Stimulated activated naive B cell treated with anti-CD40 and anti-IgM and Interleukin-4, amounts not matched to agents 10 μg/mL and 1 μg/mL and 100 μg/mL, for 72 hours (primary cell): ENCODE measurements at regions not wholly inside any gene's neighbourhood (a gene's known extent, or its start where the extent isn't known, plus 50 kb on each side); places are given as distances from the start of the nearest gene placed in this dataset.

Source experiments
- ATAC-seq, 2 donors: fragments of 150-1000 bp; cut with Tn5 transposase; replicated peaks; 2 replicates each; pipeline ENCODE4 v1.10.0; 2021; ENCODE audit warnings: moderate library complexity in 1 of 2
- DNase-seq: peaks from one replicate; pipeline ENCODE4 v3.0.0; 2021
- H3K27ac Mint-ChIP-seq: one replicate; pipeline ENCODE4 v1.8.0; 2022; ENCODE audit warnings: mild to moderate bottlenecking, mixed read lengths
- H3K27me3 Mint-ChIP-seq, 2 donors: one replicate each; pipeline ENCODE4 v1.8.0; 2022; ENCODE audit warnings: mixed read lengths in 2 of 2
- H3K36me3 Mint-ChIP-seq, 2 donors: one replicate each; pipeline ENCODE4 v1.8.0; 2022; ENCODE audit warnings: mixed read lengths in 2 of 2, mild to moderate bottlenecking in 1 of 2
- H3K4me1 Mint-ChIP-seq, 2 donors: one replicate each; pipeline ENCODE4 v1.8.0; 2022; ENCODE audit warnings: mixed read lengths in 2 of 2, mild to moderate bottlenecking in 1 of 2
- H3K4me3 Mint-ChIP-seq, 2 donors: one replicate each; pipeline ENCODE4 v1.8.0; 2022; ENCODE audit warnings: mild to moderate bottlenecking in 2 of 2, mixed read lengths in 2 of 2, moderate library complexity in 1 of 2
- H3K9me3 Mint-ChIP-seq, 2 donors: one replicate each; pipeline ENCODE4 v1.8.0; 2022; ENCODE audit warnings: mixed read lengths in 2 of 2, mild to moderate bottlenecking in 1 of 2

GRCh38 chr5:4185127-4185526 lies 589.5 kb downstream of the IRX1 start:
- Mint-ChIP-seq H3K27me3 (no peaks in the 10 kb centered on the region), H3K27ac (no peak overlapping the region), H3K4me1 (no peaks in the 10 kb centered on the region), H3K9me3 (peaks cover 6 to 14% of the 10 kb centered on the region in 2 donors), H3K36me3 (no peaks in the 10 kb centered on the region), H3K4me3 (no peak overlapping the region)
- no peak for DNase-seq
- no peak for ATAC-seq

GRCh38 chr5:4188704-4189103 lies 593.1 kb downstream of the IRX1 start:
- Mint-ChIP-seq H3K27ac (no peak overlapping the region), H3K27me3 (no peaks in the 10 kb centered on the region), H3K9me3 (peaks cover 8 to 12% of the 10 kb centered on the region in 2 donors), H3K36me3 (no peaks in the 10 kb centered on the region), H3K4me1 (no peaks in the 10 kb centered on the region), H3K4me3 (no peak overlapping the region)
- ATAC-seq = no peak
- DNase-seq = no peak

GRCh38 chr5:4189317-4189716 lies 593.7 kb downstream of the IRX1 start:
- Mint-ChIP-seq H3K36me3 (no peaks in the 10 kb centered on the region), H3K9me3 (peaks cover 3 to 6% of the 10 kb centered on the region in 2 donors), H3K27ac (no peak overlapping the region), H3K4me1 (no peaks in the 10 kb centered on the region), H3K4me3 (no peak overlapping the region), H3K27me3 (no peaks in the 10 kb centered on the region)
- no peak for DNase-seq
- no peak for ATAC-seq

- no peak for ATAC-seq
- Mint-ChIP-seq H3K4me1 (no peaks in the 10 kb centered on the region), H3K27me3 (no peaks in the 10 kb centered on the region), H3K9me3 (peaks cover 0 to 3% of the 10 kb centered on the region in 2 donors), H3K36me3 (no peaks in the 10 kb centered on the region), H3K27ac (no peak overlapping the region), H3K4me3 (no peak overlapping the region)
- DNase-seq = no peak
These were observed 595.4 kb downstream of the IRX1 start for GRCh38 chr5:4191041-4191440.

DNA sequence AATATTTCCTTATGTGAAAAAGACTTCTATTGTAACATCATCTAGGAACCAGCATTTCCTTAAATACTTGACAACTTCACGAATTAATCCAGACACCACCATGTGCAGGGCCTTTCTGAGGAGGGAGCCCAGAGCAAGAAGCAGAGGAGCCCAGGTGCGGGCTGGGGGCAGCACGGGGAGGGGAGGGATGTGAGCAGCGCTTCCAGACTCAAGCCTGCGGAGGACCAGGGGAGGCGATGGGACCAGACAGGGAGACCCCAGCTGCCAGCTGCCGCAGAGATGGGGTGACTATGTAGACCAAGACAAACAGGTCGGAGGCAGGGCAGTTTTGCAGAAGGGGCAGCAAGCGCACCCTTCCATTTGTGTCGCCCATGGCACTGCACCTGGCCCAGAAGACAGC lies 596.1 kb downstream of the IRX1 start:
- no peaks in the 10 kb centered on the region for H3K4me1 Mint-ChIP-seq
- H3K4me3 Mint-ChIP-seq = no peak overlapping the region
- no peak for ATAC-seq
- H3K27ac Mint-ChIP-seq = no peak overlapping the region
- H3K36me3 Mint-ChIP-seq = no peaks in the 10 kb centered on the region
- H3K9me3 Mint-ChIP-seq = peaks cover 0 to 3% of the 10 kb centered on the region in 2 donors
- no peak for DNase-seq
- H3K27me3 Mint-ChIP-seq = no peaks in the 10 kb centered on the region

DNA sequence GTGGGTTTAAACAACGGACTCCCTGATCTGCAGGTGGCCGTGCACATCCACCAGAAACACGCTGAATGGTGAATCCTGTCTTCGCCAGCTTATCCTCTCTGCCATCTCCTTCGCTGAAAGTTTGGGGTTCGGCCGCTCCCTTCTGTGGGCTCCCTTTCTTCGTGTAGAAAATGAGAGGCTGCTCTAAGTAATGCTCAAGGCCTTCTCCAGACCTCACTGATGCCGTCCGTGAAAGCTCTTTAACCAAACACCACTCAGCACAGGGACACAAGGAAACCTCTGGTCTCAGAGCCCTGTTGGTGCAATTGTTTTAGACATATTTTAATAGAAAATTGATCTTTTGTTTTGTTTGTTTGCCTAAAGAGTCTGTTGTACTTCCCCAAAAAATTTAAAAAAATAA lies 596.5 kb downstream of the IRX1 start:
- no peaks in the 10 kb centered on the region for H3K4me1 Mint-ChIP-seq
- no peaks in the 10 kb centered on the region for H3K27me3 Mint-ChIP-seq
- no peak overlapping the region for H3K4me3 Mint-ChIP-seq
- DNase-seq = no peak
- ATAC-seq = no peak
- H3K9me3 Mint-ChIP-seq = peaks cover 0 to 3% of the 10 kb centered on the region in 2 donors
- H3K36me3 Mint-ChIP-seq = no peaks in the 10 kb centered on the region
- H3K27ac Mint-ChIP-seq = no peak overlapping the region

DNA sequence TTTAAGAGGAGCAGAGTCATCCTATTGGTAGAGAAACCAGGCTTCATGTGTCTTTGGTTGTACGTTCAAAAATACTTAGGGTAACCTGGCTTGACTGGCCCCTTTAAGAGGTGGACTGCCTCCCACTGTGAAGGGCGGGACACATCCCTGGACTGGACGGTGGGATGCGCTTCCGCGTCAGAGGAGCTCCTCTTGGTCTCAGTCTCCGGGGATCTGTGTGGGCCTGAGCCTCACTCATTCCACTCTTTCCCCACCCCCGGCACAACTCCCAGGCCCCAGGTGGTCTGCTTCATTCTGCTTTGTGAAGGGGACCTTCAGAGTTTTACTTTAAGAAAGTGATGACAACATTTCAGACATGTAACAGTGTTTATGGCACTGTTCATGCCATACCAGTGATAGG lies 601.1 kb downstream of the IRX1 start:
- Mint-ChIP-seq H3K9me3 (no peaks in the 10 kb centered on the region), H3K36me3 (no peaks in the 10 kb centered on the region), H3K4me3 (no peak overlapping the region), H3K27ac (no peak overlapping the region), H3K4me1 (no peaks in the 10 kb centered on the region), H3K27me3 (no peaks in the 10 kb centered on the region)
- DNase-seq (no peak), ATAC-seq (no peak)

DNA sequence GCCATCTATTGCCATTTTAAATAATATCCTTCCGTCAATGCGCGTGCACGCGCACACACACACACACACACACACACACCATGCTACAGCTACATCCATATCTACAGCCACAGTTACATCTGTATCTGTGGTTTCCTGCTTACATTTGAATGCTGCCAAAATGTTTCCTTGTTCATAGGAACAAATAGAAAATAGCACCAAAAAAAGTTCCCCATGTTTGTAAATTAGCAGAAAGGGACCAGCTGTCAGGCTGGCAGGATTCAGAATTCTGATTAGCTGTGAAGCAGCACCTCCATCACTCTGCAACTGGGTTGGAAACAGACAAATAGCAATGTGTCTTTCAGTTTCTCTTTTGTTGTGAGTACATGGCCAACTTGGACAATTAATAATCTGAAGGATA lies 601.5 kb downstream of the IRX1 start:
- ATAC-seq (no peak), DNase-seq (no peak)
- Mint-ChIP-seq H3K4me1 (no peaks in the 10 kb centered on the region), H3K9me3 (no peaks in the 10 kb centered on the region), H3K27ac (no peak overlapping the region), H3K4me3 (no peak overlapping the region), H3K27me3 (no peaks in the 10 kb centered on the region), H3K36me3 (no peaks in the 10 kb centered on the region)

DNA sequence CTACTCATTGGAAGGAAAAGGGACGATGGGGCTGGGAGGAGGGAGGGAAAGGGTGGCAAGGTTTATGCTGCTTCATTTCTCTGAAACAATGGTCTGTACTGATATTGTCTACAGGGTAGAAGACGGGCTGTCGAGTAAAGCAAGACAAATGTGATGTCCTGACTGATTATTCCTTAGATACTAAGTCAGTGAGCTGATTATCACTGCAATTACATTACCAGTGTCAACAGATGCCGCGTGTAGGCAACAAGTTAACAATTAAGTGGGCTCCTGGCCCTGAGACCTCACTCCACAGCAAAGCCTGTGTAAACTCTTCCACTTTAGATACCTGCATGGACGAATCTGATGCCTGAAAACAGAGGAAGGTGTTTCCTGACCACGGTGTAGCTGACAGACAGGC lies 602.8 kb downstream of the IRX1 start:
- H3K4me3 Mint-ChIP-seq = no peak overlapping the region
- no peaks in the 10 kb centered on the region for H3K36me3 Mint-ChIP-seq
- H3K4me1 Mint-ChIP-seq = no peaks in the 10 kb centered on the region
- no peaks in the 10 kb centered on the region for H3K27me3 Mint-ChIP-seq
- no peak for ATAC-seq
- H3K9me3 Mint-ChIP-seq = no peaks in the 10 kb centered on the region
- no peak for DNase-seq
- no peak overlapping the region for H3K27ac Mint-ChIP-seq

- H3K27ac Mint-ChIP-seq = no peak overlapping the region
- no peak overlapping the region for H3K4me3 Mint-ChIP-seq
- no peaks in the 10 kb centered on the region for H3K9me3 Mint-ChIP-seq
- ATAC-seq = no peak
- no peaks in the 10 kb centered on the region for H3K27me3 Mint-ChIP-seq
- H3K36me3 Mint-ChIP-seq = no peaks in the 10 kb centered on the region
- no peak for DNase-seq
- H3K4me1 Mint-ChIP-seq = no peaks in the 10 kb centered on the region
These were observed 603.6 kb downstream of the IRX1 start for GRCh38 chr5:4199049-4199841.

GRCh38 chr5:4203146-4203545 lies 607.5 kb downstream of the IRX1 start:
- DNase-seq (no peak), ATAC-seq (no peak)
- Mint-ChIP-seq H3K36me3 (no peaks in the 10 kb centered on the region), H3K27me3 (no peaks in the 10 kb centered on the region), H3K4me1 (no peaks in the 10 kb centered on the region), H3K9me3 (no peaks in the 10 kb centered on the region), H3K27ac (no peak overlapping the region), H3K4me3 (no peak overlapping the region)

DNA sequence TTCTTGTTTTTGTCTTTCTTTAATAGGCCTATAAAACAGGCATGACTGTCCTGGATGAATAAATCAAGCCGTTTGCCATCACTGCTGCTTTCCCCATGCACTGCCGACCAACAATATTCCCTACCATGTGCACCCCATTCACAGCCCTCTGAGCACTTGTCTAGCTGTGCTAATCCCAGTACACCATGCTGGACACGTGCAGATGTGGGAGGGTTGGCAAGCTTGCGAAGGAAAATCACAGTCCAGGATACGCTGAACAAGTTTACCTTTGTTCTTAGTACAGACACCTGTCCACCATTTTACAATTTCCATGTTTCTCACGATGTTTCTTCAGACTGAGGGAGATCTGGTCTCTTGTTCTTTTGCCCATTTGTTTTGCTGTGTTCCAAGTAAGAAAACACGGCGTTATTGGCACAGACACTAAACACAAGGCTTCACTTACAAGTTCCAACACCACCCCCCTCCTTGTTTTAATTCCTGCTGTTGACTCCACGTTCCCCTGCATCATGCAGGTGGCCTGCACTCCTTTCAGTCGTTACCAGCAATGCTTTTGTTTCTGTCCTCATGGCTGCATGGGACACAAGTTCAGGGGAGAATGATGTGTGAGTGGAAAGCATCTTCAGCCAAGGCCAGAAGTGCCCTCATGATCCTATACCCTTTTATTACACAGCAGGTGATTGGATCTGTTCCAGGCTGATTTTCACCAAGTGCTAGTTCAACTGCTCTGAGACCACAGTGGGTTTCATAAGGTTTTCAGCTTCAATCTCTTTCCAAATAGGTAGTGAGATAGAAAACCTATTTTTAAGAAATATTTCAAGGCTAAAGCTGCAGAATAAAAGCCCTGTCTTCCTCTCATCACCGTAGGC lies 608.9 kb downstream of the IRX1 start:
- DNase-seq (no peak), ATAC-seq (no peak)
- Mint-ChIP-seq H3K9me3 (peaks cover 0 to 8% of the 10 kb centered on the region in 2 donors), H3K4me1 (no peaks in the 10 kb centered on the region), H3K36me3 (no peaks in the 10 kb centered on the region), H3K27ac (no peak overlapping the region), H3K27me3 (no peaks in the 10 kb centered on the region), H3K4me3 (no peak overlapping the region)

- Mint-ChIP-seq H3K36me3 (no peaks in the 10 kb centered on the region), H3K27ac (no peak overlapping the region), H3K4me3 (no peak overlapping the region), H3K4me1 (no peaks in the 10 kb centered on the region), H3K9me3 (peaks cover 0 to 8% of the 10 kb centered on the region in 2 donors), H3K27me3 (no peaks in the 10 kb centered on the region)
- DNase-seq (no peak), ATAC-seq (no peak)
These were observed 609.8 kb downstream of the IRX1 start for GRCh38 chr5:4205398-4205797.

DNA sequence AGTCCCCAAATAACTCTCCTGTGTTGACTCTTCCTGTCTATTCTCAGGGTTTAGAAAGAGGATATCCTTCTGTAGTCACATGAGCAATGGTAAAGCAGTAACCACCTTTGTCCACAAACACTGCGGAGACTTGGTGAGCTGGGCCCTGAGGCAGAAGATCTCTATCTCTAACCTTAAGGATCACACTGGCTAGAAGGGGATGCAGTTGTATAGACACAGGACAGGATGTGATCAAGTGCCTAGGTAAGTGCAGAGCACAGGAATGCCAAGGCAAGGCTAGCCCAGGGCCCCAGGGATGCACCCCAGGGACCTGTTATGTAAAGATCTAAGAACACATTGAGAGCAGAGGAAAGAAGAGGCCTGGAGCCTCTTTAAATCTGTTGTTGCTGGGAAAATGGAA lies 610.5 kb downstream of the IRX1 start:
- no peak for DNase-seq
- no peak for ATAC-seq
- Mint-ChIP-seq H3K36me3 (no peaks in the 10 kb centered on the region), H3K4me3 (no peak overlapping the region), H3K27me3 (no peaks in the 10 kb centered on the region), H3K27ac (no peak overlapping the region), H3K9me3 (peaks cover 0 to 8% of the 10 kb centered on the region in 2 donors), H3K4me1 (no peaks in the 10 kb centered on the region)

GRCh38 chr5:4207486-4207885 lies 611.9 kb downstream of the IRX1 start:
- no peaks in the 10 kb centered on the region for H3K36me3 Mint-ChIP-seq
- H3K9me3 Mint-ChIP-seq = peaks cover 0 to 9% of the 10 kb centered on the region in 2 donors
- no peak overlapping the region for H3K4me3 Mint-ChIP-seq
- ATAC-seq (no peak), DNase-seq (no peak)
- H3K27ac Mint-ChIP-seq = no peak overlapping the region
- H3K4me1 Mint-ChIP-seq = no peaks in the 10 kb centered on the region
- H3K27me3 Mint-ChIP-seq = no peaks in the 10 kb centered on the region
